Gastroesophageal sphincter (tissue), 3 donors: ENCODE measurements at regions not wholly inside any gene's neighbourhood (a gene's known extent, or its start where the extent isn't known, plus 50 kb on each side); places are given as distances from the start of the nearest gene placed in this dataset.

ENCODE experiments used
- EP300 ChIP-seq: sonication (generic); formaldehyde crosslinking; IDR thresholded peaks from one replicate; pipeline ENCODE4 v1.6.1; 2017; ENCODE audit warnings: antibody characterized with exemption, mild to moderate bottlenecking
- POLR2AphosphoS5 ChIP-seq: sonication (generic); formaldehyde crosslinking; IDR thresholded peaks from one replicate; pipeline ENCODE4 v1.6.1; 2017; ENCODE audit warnings: antibody characterized with exemption
- TF ChIP-seq, protein P1 (sequence below), 4 experiments: fragments of 200-600 bp in 2 of 4; fragments of 450-650 bp in 2 of 4; sonication (generic) in 1 of 4; IDR thresholded peaks; one replicate each; pipeline ENCODE4 v1.5.1; 2017 to 2019; ENCODE audit warnings: antibody characterized with exemption in 4 of 4, mild to moderate bottlenecking in 2 of 4, moderate library complexity in 2 of 4

GRCh38 chr5:166561759-166562158 lies 1729.7 kb upstream of the WWC1 start:
- TF ChIP-seq, protein P1, sequence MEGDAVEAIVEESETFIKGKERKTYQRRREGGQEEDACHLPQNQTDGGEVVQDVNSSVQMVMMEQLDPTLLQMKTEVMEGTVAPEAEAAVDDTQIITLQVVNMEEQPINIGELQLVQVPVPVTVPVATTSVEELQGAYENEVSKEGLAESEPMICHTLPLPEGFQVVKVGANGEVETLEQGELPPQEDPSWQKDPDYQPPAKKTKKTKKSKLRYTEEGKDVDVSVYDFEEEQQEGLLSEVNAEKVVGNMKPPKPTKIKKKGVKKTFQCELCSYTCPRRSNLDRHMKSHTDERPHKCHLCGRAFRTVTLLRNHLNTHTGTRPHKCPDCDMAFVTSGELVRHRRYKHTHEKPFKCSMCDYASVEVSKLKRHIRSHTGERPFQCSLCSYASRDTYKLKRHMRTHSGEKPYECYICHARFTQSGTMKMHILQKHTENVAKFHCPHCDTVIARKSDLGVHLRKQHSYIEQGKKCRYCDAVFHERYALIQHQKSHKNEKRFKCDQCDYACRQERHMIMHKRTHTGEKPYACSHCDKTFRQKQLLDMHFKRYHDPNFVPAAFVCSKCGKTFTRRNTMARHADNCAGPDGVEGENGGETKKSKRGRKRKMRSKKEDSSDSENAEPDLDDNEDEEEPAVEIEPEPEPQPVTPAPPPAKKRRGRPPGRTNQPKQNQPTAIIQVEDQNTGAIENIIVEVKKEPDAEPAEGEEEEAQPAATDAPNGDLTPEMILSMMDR (IDR thresholded peaks at IDR 0.05), result no peak
- TF ChIP-seq EP300 (no peak), POLR2AphosphoS5 (no peak)
